H1 (cell line): ENCODE measurements at regions not wholly inside any gene's neighbourhood (a gene's known extent, or its start where the extent isn't known, plus 50 kb on each side); places are given as distances from the start of the nearest gene placed in this dataset.

ENCODE experiments used
- CTCF ChIA-PET: fragments of 300-600 bp; sonication (Branson Sonifier 250); formaldehyde crosslinking; loops from one replicate; lab custom pipeline; 2021; ENCODE audit not compliant: partially characterized antibody; lab: Charles Lee
- POLR2A ChIA-PET: fragments of 300-600 bp; sonication (Branson Sonifier 250); formaldehyde crosslinking; loops from one replicate; lab custom pipeline; 2021; ENCODE audit warnings: inconsistent platforms; ENCODE audit not compliant: partially characterized antibody; lab: Charles Lee
- DNase-seq, 2 experiments: peaks; one replicate each; pipeline versions ENCODE4 v3.0.0 to v3.0.0-alpha.2; 2010 to 2022; ENCODE audit warnings: low spot score in 2 of 2, low read depth in 1 of 2, mixed read lengths in 1 of 2
- FAIRE-seq: peaks from 2 replicates; lab custom pipeline; 2011; peaks lifted over from hg19 to GRCh38; lab: Jason Lieb, UNC
- H2AFZ ChIP-seq: 2 replicates; pipeline ENCODE4 v1.8.1; 2012; ENCODE audit warnings: low read length, inconsistent platforms
- H2AK5ac ChIP-seq: 2 replicates; pipeline ENCODE4 v1.6.1; 2013; ENCODE audit warnings: low read depth, low read length
- H2BK120ac ChIP-seq: replicated peaks from 2 replicates; pipeline ENCODE3; 2013; ENCODE audit warnings: low read depth, low read length, inconsistent platforms
- H2BK12ac ChIP-seq: 2 replicates; pipeline ENCODE4 v1.6.1; 2013; ENCODE audit warnings: low read depth, low read length
- H2BK15ac ChIP-seq: 2 replicates; pipeline ENCODE4 v1.6.1; 2013; ENCODE audit warnings: low read length
- H2BK20ac ChIP-seq: 2 replicates; pipeline ENCODE4 v1.6.1; 2013; ENCODE audit warnings: low read length
- H2BK5ac ChIP-seq: 2 replicates; pipeline ENCODE4 v1.6.1; 2013; ENCODE audit warnings: low read depth, low read length
- H3K14ac ChIP-seq: 2 replicates; pipeline ENCODE4 v1.6.1; 2013; ENCODE audit warnings: inconsistent platforms; ENCODE audit not compliant: insufficient read length
- H3K18ac ChIP-seq: 2 replicates; pipeline ENCODE4 v1.6.1; 2013; ENCODE audit warnings: low read length; ENCODE audit errors: extremely low read depth
- H3K23ac ChIP-seq: 2 replicates; pipeline ENCODE4 v1.6.1; 2013; ENCODE audit warnings: inconsistent platforms; ENCODE audit not compliant: insufficient read length
- H3K23me2 ChIP-seq: 2 replicates; pipeline ENCODE4 v1.6.1; 2013; ENCODE audit warnings: low read depth, low read length
- H3K27ac ChIP-seq: 2 replicates; pipeline ENCODE4 v1.6.1; 2011; ENCODE audit warnings: low read depth, low read length, inconsistent platforms
- H3K27me3 ChIP-seq, 4 experiments: replicated peaks in 1 of 4; 1 replicate in 1 of 4; 2 replicates in 3 of 4; pipeline versions ENCODE4 v1.6.1 to v1.8.1; 2011 to 2013; ENCODE audit warnings: low read length in 3 of 4, mild to moderate bottlenecking in 3 of 4, inconsistent platforms in 2 of 4, mixed read lengths in 2 of 4, moderate library complexity in 1 of 4; ENCODE audit not compliant: control insufficient read depth in 3 of 4, insufficient read depth in 3 of 4; ENCODE audit errors: extremely low read depth in 1 of 4
- H3K36me3 ChIP-seq, 4 experiments: 2 replicates each; pipeline versions ENCODE4 v1.6.1 to v1.8.1; 2011 to 2013; ENCODE audit warnings: mild to moderate bottlenecking in 4 of 4, low read length in 3 of 4, moderate library complexity in 2 of 4, control low read depth in 1 of 4, inconsistent platforms in 1 of 4; ENCODE audit not compliant: insufficient read depth in 4 of 4, control insufficient read depth in 2 of 4
- H3K4ac ChIP-seq: replicated peaks from 2 replicates; pipeline ENCODE3; 2013; ENCODE audit warnings: low read length, low read depth, mixed read lengths, inconsistent platforms; ENCODE audit not compliant: insufficient read length
- H3K4me1 ChIP-seq, 4 experiments: replicated peaks in 1 of 4; 1 replicate in 1 of 4; 2 replicates in 3 of 4; pipeline versions ENCODE4 v1.6.1 to v1.8.1; 2011 to 2013; ENCODE audit warnings: low read length in 3 of 4, inconsistent platforms in 2 of 4, mixed read lengths in 1 of 4; ENCODE audit not compliant: insufficient read depth in 4 of 4, control insufficient read depth in 3 of 4
- H3K4me2 ChIP-seq, 2 experiments: 2 replicates each; pipeline versions ENCODE4 v1.6.1 to v1.8.1; 2011 to 2013; ENCODE audit warnings: low read depth in 2 of 2, low read length in 2 of 2, control low read depth in 1 of 2, inconsistent platforms in 1 of 2, mild to moderate bottlenecking in 1 of 2; ENCODE audit not compliant: insufficient read depth in 1 of 2
- H3K4me3 ChIP-seq, 4 experiments: fragments of 200-600, 300-600 bp in 1 of 4; sonication (generic), shearing (Covaris generic), sonication (Bioruptor Twin) in 1 of 4; 2 replicates each; pipeline versions ENCODE4 v1.5.1 to v1.8.1; 2011 to 2016; ENCODE audit warnings: low read length in 4 of 4, low read depth in 3 of 4, control low read depth in 2 of 4, inconsistent platforms in 2 of 4, mild to moderate bottlenecking in 2 of 4, mixed read lengths in 1 of 4, moderate library complexity in 1 of 4; ENCODE audit not compliant: insufficient read depth in 2 of 4; ENCODE audit errors: extremely low read depth in 1 of 4
- H3K56ac ChIP-seq: replicated peaks from 2 replicates; pipeline ENCODE3; 2013; ENCODE audit warnings: low read depth, mild to moderate bottlenecking, mixed read lengths, low read length, inconsistent platforms; ENCODE audit not compliant: insufficient read length
- H3K79me1 ChIP-seq: 2 replicates; pipeline ENCODE4 v1.6.1; 2013; ENCODE audit warnings: low read depth, low read length, control low read depth
- H3K79me2 ChIP-seq, 2 experiments: 2 replicates each; pipeline versions ENCODE4 v1.6.1 to v1.8.1; 2012 to 2013; ENCODE audit warnings: low read length in 2 of 2, mild to moderate bottlenecking in 2 of 2, inconsistent platforms in 1 of 2; ENCODE audit not compliant: insufficient read depth in 2 of 2, control insufficient read depth in 1 of 2
- H3K9ac ChIP-seq, 4 experiments: replicated peaks in 1 of 4; 1 replicate in 1 of 4; 2 replicates in 3 of 4; pipeline versions ENCODE4 v1.6.1 to v1.8.1; 2011 to 2013; ENCODE audit warnings: low read depth in 3 of 4, low read length in 3 of 4, control low read depth in 2 of 4, mild to moderate bottlenecking in 2 of 4, moderate library complexity in 2 of 4, inconsistent platforms in 1 of 4; ENCODE audit errors: extremely low read depth in 1 of 4
- H3K9me3 ChIP-seq, 2 experiments: 2 replicates each; pipeline versions ENCODE4 v1.6.1 to v1.8.1; 2012 to 2013; ENCODE audit warnings: mild to moderate bottlenecking in 2 of 2, moderate library complexity in 2 of 2, control low read depth in 1 of 2, inconsistent platforms in 1 of 2, low read depth in 1 of 2, low read length in 1 of 2, mixed read lengths in 1 of 2; ENCODE audit not compliant: insufficient read depth in 2 of 2
- H4K20me1 ChIP-seq, 2 experiments: replicated peaks in 1 of 2; 2 replicates each; pipeline versions ENCODE3 to v1.8.1; 2011 to 2013; ENCODE audit warnings: inconsistent platforms in 2 of 2, low read length in 2 of 2, mild to moderate bottlenecking in 1 of 2; ENCODE audit not compliant: insufficient read depth in 2 of 2, control insufficient read depth in 1 of 2
- H4K5ac ChIP-seq: 2 replicates; pipeline ENCODE4 v1.6.1; 2013; ENCODE audit warnings: low read length, low read depth, mixed read lengths, inconsistent platforms; ENCODE audit not compliant: insufficient read length
- H4K8ac ChIP-seq: 2 replicates; pipeline ENCODE4 v1.8.0; 2013; ENCODE audit warnings: mild to moderate bottlenecking, moderate library complexity, low read length, inconsistent platforms; ENCODE audit not compliant: insufficient read depth; ENCODE audit errors: extremely low read depth
- H4K91ac ChIP-seq: replicated peaks from 2 replicates; pipeline ENCODE3; 2013; ENCODE audit warnings: low read length, mixed read lengths, inconsistent platforms; ENCODE audit not compliant: insufficient read length
- BACH1 ChIP-seq: IDR thresholded peaks from 2 replicates; pipeline ENCODE4 v1.6.1; 2012; ENCODE audit warnings: low read length, improper control_type of control experiment
- CBX8 ChIP-seq: fragments of 300-800, 300-1000 bp; sonication (generic); IDR thresholded peaks from 2 replicates; pipeline ENCODE4 v1.7.1; 2016; ENCODE audit warnings: low read depth, low read length, borderline replicate concordance
- CHD2 ChIP-seq: IDR thresholded peaks from 2 replicates; pipeline ENCODE4 v1.6.1; 2012; ENCODE audit warnings: low read length, improper control_type of control experiment
- EGR1 ChIP-seq: IDR thresholded peaks from 2 replicates; pipeline ENCODE4 v1.6.1; 2011; ENCODE audit warnings: low read depth, low read length, borderline replicate concordance
- EP300 ChIP-seq, 2 experiments: IDR thresholded peaks; 1 replicate in 1 of 2; 2 replicates in 1 of 2; pipeline ENCODE4 v1.6.1; 2011 to 2012; ENCODE audit warnings: low read depth in 2 of 2, low read length in 2 of 2, mild to moderate bottlenecking in 2 of 2, borderline replicate concordance in 1 of 2, inconsistent platforms in 1 of 2, moderate library complexity in 1 of 2
- GABPA ChIP-seq: IDR thresholded peaks from 2 replicates; pipeline ENCODE4 v1.6.1; 2011; ENCODE audit warnings: mild to moderate bottlenecking, low read length, moderate library complexity, borderline replicate concordance; ENCODE audit not compliant: insufficient read depth
- HDAC6 ChIP-seq: IDR thresholded peaks from one replicate; pipeline ENCODE4 v1.7.1; 2012; ENCODE audit warnings: low read depth, mild to moderate bottlenecking, inconsistent platforms, low read length, moderate library complexity
- JUND ChIP-seq: IDR thresholded peaks from 2 replicates; pipeline ENCODE4 v1.6.1; 2011; ENCODE audit warnings: mild to moderate bottlenecking, improper control_type of control experiment, low read length
- RNF2 ChIP-seq: fragments of 200-900, 300-1000 bp; sonication (generic); IDR thresholded peaks from 2 replicates; pipeline ENCODE4 v1.7.1; 2016; ENCODE audit warnings: borderline replicate concordance, low read depth, mild to moderate bottlenecking, antibody characterized with exemption, low read length; ENCODE audit not compliant: poor library complexity, severe bottlenecking; ENCODE audit errors: missing control alignments
- SP4 ChIP-seq: IDR thresholded peaks from 2 replicates; pipeline ENCODE4 v1.6.1; 2012; ENCODE audit warnings: low read length, inconsistent platforms
- SRF ChIP-seq: IDR thresholded peaks from 2 replicates; pipeline ENCODE4 v1.6.1; 2011; ENCODE audit warnings: mild to moderate bottlenecking, low read depth, low read length, moderate library complexity
- TCF12 ChIP-seq: IDR thresholded peaks from 2 replicates; pipeline ENCODE4 v1.6.1; 2011; ENCODE audit warnings: low read depth, mild to moderate bottlenecking, low read length
- WGBS, 2 experiments: shearing (Covaris generic) in 1 of 2; methylation state at CpG; one replicate each; pipeline versions ENCODE4 v1.1.6 to v1.1.7; 2013 to 2015; ENCODE audit warnings: low lambda C conversion rate in 2 of 2, mixed read lengths in 2 of 2, inconsistent platforms in 1 of 2, low coverage in 1 of 2, missing lambda C conversion rate in 1 of 2; ENCODE audit not compliant: insufficient replicate concordance in 2 of 2, insufficient coverage in 1 of 2, insufficient read length in 1 of 2; ENCODE audit errors: extremely low coverage in 1 of 2, missing lambda C conversion rate in 1 of 2; 5-methylcytosine and 5-hydroxymethylcytosine counted together
- TF ChIP-seq, protein P1 (sequence below): IDR thresholded peaks from 2 replicates; pipeline ENCODE4 v1.6.1; 2012; ENCODE audit warnings: low read length, inconsistent platforms

DNA sequence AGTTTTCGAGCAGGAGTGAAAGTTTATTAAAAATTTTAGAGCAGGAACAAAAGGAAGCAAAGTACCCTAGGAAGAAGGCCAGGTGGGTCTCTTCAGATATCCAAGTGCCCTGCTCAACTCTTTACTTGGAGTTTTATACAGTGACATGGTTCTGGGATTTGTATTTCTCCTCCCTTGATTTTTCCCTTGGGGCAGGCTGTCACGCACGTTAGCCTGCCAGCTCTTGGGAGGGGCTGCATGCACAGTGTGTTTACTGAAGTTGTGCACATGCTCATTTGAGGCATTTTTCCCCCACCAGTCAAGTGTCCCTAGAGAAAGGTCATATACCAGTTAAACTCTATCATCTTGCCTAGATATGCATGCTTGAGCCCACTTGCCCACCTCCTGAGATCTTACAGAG, 102.5 kb upstream of the GABRA2 start:
- Histone ChIP-seq H3K4ac (no peak overlapping the region), H3K56ac (no peak overlapping the region), H4K91ac (no peak overlapping the region), H3K36me3 (no peaks in the 10 kb centered on the region), H3K4me1 (peaks cover 2 to 6% (median 5%) of the 10 kb centered on the region in 4 experiments; a peak in 5 of 7 replicates), H2BK20ac (no peak overlapping the region), H2BK12ac (peak overlapping the region; percentile 51; the same call in 1 of the 2 replicates), H2AK5ac (no peak overlapping the region; the same call in 1 of the 2 replicates), H2BK120ac (no peak overlapping the region), H3K23me2 (no peaks in the 10 kb centered on the region), H2BK15ac (no peak overlapping the region), H3K4me3 (no peak overlapping the region), H3K27ac (no peak overlapping the region), H3K79me2 (no peaks in the 10 kb centered on the region), H4K20me1 (no peaks in the 10 kb centered on the region), H4K8ac (no peak overlapping the region), H3K14ac (no peak overlapping the region), H3K18ac (no peak overlapping the region), H3K27me3 (no peaks in the 10 kb centered on the region), H4K5ac (no peak overlapping the region), H3K4me2 (no peak overlapping the region; a peak in 1 of 4 replicates), H3K79me1 (no peaks in the 10 kb centered on the region), H2BK5ac (no peak overlapping the region), H3K9ac (no peak overlapping the region), H3K9me3 (no peaks in the 10 kb centered on the region), H3K23ac (no peak overlapping the region), H2AFZ (0 out of 2 replicates have a peak overlapping the region, but pooled peaks have one; percentile 65)
- ChIA-PET POLR2A (interaction anchor here (0.9 kb wide), 1 partner anchor 11 kb away, joined by 3 read pairs; no protein-coding TSS in a partner anchor), CTCF (interaction anchor here (0.6 to 1.7 kb wide), 3 partner anchors 12 to 1103 kb away, joined by 3 to 6 read pairs (median 4); no protein-coding TSS in a partner anchor)
- FAIRE-seq (no peak), DNase-seq (no peak)
- WGBS, 2 experiments: 98% methylated on average over 3 of the region's 3 CpGs; no CpG with 5 or more reads in 1 of the 2 experiments
- TF ChIP-seq BACH1: no peak
- no peak for TF ChIP-seq JUND
- no peak for TF ChIP-seq TCF12
- TF ChIP-seq, protein P1, sequence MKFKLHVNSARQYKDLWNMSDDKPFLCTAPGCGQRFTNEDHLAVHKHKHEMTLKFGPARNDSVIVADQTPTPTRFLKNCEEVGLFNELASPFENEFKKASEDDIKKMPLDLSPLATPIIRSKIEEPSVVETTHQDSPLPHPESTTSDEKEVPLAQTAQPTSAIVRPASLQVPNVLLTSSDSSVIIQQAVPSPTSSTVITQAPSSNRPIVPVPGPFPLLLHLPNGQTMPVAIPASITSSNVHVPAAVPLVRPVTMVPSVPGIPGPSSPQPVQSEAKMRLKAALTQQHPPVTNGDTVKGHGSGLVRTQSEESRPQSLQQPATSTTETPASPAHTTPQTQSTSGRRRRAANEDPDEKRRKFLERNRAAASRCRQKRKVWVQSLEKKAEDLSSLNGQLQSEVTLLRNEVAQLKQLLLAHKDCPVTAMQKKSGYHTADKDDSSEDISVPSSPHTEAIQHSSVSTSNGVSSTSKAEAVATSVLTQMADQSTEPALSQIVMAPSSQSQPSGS: no peak
- TF ChIP-seq EP300 (IDR thresholded peaks at IDR 0.05; ENCODE audit: borderline replicate concordance in 1 of 2, low read depth in 2 of 2, low read length in 2 of 2): no peak
- TF ChIP-seq GABPA: no peak
- TF ChIP-seq EGR1: no peak
- TF ChIP-seq RNF2: no peak
- TF ChIP-seq CHD2: no peak
- TF ChIP-seq SP4: no peak
- TF ChIP-seq HDAC6: no peak
- TF ChIP-seq SRF: no peak
- no peak for TF ChIP-seq CBX8
